HCEC 1CT (cell line): ENCODE measurements at regions not wholly inside any gene's neighbourhood (a gene's known extent, or its start where the extent isn't known, plus 50 kb on each side); places are given as distances from the start of the nearest gene placed in this dataset.
A peak's percentile ranks its signal among the peaks of the same experiment; 100 is the strongest.
"Not testable (repeated sequence)": the region's sequence is repeated elsewhere in the genome, so short reads cannot be mapped to it uniquely, and the experiment has no call there.

Experiments
- DNase-seq: peaks from one replicate; pipeline ENCODE4 v3.0.0-alpha.2; 2017

DNA sequence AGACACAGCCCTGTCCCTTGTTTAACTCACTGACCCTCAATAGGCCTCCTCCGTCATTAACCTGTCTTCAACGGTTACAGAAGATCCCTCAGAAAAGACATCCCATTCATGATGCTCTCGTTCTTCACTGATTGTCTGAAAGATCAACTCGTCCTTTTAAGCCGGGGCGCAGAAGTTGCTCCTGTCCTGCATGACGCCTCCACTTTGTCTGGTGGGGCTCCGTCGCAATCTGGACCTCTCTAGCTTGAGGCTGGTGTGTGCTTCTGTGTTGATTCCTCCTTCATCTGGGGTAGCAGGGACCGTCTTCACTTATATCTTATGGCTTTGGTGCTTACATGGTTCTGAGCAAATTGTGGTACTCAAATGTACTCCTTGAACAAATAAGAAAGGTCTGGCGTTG lies 766.0 kb upstream of the PCDH9 start:
- DNase-seq: no peak

DNA sequence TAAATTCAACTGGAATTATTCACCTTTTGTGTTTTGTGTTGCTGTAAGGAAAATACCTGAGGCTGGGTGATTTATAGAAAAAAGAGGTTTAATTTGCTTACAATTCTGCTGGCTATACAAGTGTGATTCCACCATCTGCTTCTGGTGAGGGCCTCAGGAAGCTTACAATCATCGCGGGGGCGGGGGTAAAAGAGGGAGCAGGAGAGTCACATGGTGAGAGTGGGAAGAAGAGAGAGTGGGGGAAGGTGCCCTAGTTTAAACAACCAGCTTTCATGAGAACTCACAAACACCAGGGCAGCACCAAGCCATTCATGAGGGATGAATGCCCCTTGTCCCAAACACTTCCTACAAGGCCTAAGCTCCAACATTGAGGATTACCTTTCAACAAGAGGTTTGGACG lies 760.7 kb upstream of the PCDH9 start:
- DNase-seq: no peak

DNA sequence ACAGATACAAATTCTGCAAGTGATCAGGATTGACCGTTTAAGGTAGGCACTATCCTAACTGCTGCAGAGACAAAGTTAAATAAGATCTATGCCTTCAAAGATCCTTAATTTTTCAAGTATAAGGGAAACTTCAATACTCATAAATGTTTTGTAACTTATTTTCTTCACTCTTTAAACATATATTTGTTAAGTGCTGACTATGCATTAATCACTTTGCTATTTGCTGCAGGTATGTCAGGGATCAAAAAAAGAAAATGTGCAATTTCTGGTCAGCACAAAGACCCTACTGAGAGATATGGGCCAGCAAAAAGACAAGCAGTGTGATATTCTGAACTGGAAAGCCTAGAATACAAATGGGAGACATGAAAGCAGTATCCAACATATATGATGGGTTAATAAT lies 756.1 kb upstream of the PCDH9 start:
- no peak for DNase-seq

DNA sequence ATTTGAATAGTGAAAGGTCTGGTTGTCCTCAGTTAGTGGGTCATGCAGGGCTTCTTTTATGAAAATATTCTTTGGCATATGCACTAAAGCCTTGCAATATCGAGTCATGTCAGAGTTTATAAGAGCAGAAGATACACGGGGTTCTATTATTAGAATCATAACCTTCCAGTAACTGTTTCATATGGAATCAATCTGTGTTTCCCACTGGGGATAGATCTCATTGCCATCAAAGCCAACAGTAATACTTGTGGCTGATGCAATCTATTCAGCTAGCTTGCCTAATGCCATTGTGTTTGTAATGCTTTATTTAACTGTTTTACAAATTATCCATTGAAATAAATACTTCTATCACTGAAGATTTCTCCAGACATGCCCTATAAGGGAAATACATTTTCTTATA lies 746.9 kb upstream of the PCDH9 start:
- no peak for DNase-seq

DNA sequence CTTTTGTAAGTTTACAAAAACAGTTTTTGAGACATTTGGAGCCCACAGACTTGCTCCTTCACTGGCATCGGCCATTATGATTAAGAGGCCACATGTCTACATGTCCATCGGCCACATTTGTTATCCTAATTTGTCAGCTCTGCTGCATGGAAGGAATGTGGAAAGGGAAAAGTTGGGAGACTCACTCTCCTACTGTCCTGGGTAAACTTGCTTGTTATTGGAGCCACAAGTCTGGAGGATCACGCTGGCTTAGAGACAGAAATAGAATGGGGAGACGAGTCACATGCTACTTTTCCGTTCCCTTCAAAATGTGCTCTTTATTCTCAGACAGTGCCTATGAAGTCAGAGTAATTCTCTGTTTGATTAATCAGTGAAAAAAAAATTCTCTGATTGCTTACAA lies 741.2 kb upstream of the PCDH9 start:
- DNase-seq: no peak

DNA sequence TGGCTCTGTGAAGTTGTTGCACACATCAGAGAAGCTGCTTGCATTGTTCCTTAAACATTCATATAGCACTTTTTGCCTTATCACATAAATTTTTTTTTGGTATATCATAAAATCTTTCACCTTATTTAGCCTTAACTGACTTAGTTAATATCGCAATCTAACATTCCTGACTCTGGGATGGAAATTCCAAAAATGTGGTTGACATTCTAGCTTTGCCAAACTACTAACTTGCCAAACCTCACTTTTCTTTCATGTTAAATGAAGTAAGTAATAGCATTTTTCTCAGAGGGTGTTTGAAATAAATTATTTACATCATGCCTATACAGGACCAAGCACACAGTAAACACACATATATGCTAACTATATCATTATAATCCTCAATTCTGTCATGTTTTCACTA lies 736.9 kb upstream of the PCDH9 start:
- peak; percentile 9 for DNase-seq

DNA sequence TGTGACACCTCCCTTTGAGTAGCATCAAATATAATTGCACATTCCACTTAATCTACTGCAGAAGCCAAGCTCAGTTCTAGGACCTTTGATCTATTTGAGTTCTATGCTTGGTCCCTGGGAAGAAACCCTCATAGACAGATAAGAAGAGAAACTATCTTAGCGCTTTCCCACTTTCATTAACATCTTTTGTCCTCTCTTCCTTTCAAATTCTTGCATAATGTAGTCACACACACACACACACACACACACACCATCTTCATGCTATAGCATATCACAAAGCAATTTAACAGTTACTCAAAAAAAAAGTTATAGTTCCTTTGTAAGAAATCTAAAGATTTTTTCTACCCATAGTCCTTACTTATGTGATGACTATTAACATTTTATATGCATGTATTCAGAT lies 735.9 kb upstream of the PCDH9 start:
- DNase-seq: no peak

DNA sequence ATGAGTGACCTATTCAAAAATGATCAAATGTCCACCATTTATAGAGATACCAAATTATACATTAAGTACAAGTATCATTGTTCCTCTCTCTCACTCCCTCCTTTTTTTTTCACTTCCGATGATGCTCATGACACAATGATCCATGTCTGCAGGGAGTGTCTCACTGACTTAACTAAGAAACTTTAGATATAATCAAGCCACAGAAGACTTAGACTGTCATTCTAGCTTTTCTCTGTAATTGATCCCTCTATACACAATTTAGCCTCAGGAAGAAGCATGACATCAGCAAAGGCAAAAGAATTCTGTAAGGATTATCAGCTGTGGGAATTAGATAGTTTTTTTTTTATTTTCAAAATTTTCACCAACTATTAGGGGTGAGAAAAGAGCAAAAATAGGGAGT lies 734.9 kb upstream of the PCDH9 start:
- no peak for DNase-seq

DNA sequence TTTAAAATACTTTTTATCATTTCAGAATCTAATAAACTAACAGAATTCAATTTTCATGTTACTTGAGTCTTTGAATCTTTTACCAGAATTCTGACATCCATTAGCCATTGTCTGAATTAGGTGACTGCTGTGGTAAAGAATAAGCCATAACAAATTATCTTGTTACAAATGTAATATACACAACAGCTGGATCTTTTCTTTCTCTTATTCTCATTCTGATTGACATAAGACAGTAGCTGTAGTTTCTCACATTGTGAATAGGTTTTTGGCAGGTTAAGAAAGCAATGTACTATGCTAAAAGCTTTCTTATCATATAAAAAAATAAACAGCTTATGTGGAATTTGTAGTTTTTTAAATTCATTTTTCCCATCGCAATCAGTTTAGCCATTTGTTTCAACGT lies 734.0 kb upstream of the PCDH9 start:
- DNase-seq: no peak

DNA sequence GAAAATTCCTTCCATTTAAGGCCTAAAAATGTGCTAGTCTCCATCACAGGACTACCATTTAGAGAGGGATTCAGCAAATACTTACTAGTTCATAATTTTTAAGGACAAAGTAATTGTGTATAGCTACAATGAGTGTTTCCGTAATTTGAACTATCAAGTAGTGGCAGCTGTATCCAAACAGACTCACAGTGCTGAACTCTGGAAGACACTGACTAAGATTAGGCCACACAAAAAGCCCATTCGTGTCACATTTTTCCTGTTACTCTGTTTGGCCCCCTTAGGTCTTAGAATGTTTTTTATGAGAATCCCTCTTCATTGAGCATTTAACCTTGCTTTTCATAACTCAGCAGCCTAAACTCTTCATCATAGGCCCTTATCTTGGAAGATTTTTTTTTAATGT lies 731.2 kb upstream of the PCDH9 start:
- DNase-seq: peak; percentile 30

DNA sequence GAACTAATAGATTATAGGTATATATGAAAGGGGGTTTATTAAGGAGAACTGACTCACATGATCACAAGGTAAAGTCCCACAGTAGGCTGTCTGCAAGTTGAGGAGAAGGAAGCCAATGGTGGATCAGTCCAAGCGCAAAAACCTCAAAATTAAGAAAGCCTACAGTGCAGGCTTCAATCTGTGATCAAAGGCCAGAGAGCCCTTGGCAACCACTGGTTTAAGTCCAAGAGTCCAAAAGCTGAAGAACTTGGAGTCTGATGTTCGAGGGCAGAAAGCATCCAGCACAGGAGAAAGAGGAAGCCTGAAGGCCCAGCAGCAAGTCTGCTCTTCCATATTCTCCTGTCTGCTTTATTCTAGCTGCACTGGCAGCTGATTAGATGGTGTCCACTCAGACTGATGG lies 721.3 kb upstream of the PCDH9 start:
- no peak for DNase-seq

DNA sequence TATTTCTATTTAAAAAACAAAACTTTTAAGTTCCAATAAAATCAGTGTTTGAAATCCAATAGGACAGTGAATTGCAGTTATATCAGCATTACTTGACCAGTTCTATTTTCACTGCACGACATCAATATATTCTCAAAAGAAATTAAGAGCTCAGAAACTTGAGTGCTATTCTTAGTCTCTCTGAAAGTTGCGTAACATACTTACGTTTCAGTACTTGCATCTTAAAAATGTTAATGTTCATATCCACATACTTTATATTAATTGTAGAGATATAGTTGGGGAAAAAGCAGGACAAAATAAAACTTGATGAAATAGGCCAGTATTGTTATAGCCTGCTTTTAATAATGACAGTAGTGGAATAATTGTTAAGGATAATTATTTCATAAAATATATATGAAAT lies 720.5 kb upstream of the PCDH9 start:
- DNase-seq: no peak

DNA sequence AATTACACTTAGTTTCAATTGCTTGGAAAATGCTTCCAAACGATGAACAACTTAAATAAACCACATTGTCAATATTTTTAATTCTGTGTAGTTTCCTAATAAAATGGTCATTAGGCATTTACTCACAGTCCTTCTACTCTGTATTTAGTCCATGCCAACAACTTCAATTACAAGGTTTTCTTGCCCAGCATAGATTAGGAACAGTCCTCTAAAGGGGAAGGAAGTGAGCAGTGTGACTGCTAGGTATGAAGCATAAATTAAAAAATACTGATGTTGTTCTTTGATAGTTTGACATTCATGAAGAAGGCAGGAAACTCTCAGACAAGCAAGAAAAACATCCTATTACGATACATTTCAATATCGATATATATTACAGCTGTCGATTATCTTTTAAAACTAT lies 716.0 kb upstream of the PCDH9 start:
- DNase-seq: no peak

DNA sequence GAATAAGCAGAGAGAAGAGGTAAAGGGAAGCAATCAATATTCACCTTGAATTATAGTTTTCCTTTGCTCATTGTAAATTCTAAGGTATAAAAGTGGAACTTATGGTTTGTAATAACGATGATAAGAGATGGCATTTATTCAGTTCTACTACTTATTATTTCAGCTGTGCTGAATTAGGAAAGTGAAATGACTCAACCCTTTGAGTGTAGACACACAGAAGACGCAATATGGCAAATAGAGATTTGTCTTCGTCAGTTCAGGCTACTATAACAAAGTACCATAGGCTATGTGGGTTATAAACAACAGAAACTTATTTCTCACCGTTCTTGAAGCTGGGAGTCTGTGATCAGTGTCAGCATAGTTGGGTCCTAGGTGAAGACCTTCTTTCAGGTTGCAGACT lies 713.0 kb upstream of the PCDH9 start:
- DNase-seq: peak; percentile 54

DNA sequence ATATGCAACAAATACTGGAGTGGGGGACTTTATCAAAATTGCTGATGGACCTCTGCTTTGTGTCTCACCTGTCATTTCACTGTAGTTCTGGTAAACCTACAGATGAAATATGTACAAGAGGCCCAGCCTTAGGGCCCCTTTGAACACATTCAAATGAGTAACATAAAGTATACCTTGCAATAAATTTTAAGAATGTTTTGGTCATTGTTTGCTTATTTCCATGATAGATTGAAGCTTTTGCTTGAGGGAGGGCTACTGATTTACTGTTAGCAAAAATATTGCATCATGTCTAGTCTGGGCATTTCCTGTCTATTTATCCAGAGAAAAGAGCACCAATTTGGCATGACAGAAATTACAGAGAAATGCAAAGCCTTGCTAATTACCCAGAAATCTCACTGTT lies 705.5 kb upstream of the PCDH9 start:
- DNase-seq: no peak

DNA sequence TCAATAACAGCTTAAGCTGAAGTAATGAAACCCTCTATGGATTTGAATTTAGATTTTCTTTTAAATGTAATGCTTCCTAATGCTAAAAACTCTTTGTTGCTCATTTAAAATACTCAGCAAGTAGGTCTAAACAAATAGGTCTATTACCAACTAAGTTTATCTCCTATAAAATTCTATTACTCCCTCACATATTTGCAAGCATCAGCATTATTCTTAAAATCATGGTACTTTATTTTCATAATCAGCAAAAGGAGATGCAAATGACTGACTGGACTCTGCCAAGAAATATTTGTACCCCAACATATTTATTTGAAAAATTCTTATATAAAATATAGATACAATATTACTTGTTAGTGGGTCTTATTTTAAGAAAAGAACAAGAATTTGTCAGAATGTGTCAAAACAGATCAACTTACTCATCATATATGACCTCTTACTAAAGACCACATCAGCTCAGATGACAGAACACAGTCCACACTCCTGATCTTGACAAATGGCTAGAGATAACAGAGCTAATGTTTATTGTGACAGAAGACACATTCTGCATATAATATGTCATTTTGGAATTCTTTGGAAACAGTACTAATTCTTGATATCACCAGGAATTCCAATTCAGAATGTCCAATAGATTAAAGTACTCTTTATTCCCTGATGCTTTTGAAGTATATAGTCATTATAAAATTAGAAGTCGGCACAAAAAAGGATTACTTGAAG lies 704.6 kb upstream of the PCDH9 start:
- no peak for DNase-seq

DNA sequence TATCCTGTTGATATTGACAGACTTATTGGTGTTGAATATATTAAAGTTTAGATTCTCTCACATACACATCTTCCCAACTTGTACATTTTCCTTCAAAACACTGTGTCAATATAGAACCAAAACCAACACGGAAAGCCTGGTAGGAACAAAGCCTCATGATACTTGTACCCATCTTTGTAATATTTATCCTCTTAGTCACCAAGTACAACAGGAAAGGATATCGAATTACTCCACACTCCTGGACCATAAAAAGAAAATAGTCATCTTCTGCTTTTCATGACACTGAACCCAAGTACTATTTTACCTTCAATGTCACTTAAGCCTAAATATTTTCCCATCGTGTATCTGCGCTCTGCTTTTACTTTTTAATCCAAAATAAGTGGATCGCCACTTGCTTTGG lies 702.9 kb upstream of the PCDH9 start:
- no peak for DNase-seq

DNA sequence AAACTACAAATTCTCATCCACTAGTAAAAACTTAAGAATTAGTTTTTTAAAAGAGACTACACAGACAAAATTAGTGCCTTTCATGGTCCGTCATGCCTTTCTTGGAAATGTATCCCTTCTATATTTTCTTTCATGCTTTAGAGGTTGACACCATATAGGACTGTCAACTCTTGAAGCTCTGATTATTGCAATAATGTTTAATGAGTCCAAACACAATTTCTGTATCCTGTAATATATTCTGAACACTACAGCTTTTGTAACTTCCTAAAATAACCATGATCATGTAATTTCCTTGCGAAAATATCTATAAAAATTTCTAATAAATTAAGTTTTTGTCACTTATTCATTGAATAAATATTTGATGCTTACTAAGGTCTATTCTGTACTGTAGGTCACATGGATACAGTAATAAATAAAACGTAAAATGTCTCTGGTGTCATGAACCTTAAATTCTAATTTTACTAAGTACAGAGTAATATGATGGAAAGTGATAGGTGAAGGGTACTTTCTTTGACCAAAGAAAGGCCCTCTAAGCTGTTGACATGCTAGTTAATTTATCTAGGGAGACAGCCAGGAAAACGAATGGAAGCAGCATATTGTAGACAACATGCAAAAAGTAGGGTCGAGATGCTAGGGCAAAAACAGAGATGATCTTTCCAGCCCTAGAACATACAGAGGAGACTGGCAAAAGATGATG lies 687.3 kb upstream of the PCDH9 start:
- DNase-seq: no peak

DNA sequence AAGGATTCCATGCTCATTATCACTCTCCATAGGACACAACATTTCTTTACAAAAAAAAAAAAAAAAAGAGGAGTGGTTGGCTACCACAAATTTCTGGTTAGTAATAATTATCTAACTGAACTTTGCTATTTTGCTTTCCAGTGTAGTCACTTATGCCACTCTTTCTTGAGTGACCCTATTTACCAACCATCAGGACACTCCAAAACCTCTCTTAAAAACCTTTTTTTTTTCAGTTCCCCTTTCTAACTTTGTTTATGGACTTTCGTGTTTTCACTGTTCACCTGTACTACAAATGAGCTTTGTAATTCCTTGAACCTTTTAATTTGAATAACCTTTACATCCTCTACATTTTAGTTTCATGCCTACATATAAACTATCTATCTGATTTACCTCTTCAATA lies 686.5 kb upstream of the PCDH9 start:
- DNase-seq: no peak

DNA sequence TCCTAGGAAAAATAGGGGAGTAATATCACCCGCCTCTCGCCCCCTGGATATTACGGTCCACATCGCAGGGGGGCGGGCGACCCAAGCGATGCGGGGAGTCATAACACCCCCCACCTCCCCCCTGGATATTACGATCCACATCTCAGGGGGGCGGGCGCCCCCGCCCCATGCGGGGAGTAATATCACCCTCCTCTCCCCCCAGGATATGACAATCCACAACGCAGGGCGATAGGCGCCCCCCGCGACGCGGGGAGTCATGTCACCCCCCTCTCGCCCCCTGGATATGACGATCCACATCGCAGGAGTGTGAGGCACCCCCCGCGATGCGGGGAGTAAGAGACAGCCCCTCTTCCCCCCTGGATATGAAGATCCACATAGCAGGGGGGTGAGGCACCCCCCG lies 684.4 kb upstream of the PCDH9 start:
- DNase-seq: no peak

DNA sequence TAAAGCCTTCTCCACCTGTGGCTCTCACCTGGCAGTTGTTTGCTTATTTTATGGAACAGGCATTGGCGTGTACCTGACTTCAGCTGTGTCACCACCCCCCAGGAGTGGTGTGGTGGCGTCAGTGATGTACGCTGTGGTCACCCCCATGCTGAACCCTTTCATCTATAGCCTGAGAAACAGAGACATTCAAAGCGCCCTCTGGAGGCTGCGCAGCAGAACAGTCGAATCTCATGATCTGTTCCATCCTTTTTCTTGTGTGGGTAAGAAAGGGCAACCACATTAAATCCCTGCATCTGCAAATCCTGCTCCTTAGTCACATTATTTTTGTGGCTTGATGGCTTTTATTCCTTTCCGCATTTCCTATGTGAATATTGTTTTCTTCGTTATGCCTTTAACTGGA lies 672.8 kb upstream of the PCDH9 start:
- DNase-seq: not testable (repeated sequence)

DNA sequence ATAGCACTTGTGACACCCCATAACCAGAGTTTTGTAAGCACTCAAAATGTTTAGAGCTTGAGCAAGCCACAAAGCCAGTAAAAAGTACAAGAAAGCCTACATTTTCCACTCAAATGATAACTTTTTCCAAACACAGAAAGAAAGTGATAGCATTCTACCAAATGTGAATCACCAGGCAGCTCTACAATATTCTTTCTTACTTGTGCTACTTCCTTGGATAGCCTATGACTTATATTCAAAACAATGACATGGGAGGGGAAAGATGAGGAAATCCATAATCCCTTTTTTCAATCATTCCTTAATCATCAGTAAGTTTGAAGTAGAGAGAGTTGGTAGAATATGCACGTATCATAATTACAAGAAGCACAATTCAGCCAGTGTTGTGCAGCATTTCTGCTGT lies 650.8 kb upstream of the PCDH9 start:
- peak; percentile 79 for DNase-seq

DNA sequence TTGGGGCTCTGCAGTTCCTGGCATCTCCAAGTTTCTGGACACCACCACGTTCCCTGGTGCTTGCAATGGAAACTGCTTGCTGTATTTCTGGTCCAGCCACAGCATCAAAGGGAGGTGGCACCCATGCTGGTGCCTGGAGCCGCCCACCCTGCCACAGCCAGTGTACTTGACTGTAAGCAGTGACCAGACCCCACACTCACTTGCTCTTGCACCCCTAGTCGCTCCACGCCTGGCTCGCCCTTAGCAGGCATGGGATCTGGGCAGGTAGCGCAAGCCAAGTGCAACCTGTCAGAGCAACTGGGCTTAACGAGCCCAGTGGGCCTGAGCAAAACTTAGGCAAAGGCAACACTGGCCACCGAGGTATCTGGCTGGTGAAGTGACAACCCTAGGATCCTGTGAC lies 648.2 kb upstream of the PCDH9 start:
- no peak for DNase-seq

DNA sequence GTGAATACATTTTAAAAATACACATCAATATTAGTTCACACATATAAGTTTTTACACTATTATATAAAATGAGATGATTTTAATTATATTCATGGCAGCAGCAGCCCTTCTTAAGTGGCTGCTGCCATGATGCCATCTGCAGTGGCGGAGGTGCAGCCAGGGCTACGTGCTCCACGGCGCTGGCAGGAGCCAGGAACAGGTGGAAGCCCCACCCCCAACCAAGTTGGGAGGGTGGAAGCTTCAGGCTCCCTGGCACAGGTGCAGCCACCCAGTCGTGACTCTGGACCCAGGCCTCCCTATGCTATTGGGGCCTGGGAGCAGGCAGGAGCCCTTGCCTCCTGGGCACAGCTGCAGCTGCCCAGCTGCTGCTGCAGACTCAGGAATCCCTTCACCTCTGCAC lies 646.9 kb upstream of the PCDH9 start:
- no peak for DNase-seq

DNA sequence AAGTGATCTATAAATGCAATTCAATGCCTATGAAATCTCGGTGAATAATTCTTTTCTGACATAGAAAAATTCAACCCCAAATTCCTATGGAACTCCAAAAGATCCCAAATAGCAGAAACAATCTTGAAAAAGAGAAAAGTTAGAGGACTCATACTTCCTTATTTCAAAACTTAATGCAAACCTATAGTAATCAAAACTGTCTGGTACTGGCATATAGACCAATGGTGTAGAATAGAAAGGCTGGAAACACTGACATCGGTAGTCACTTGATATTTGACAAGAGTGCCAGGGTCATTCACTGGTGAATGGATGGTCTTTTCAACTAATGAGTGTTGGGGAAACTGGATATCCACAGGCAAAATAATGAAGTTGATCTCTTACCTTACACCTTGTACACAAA lies 637.1 kb upstream of the PCDH9 start:
- no peak for DNase-seq
